Fibroblast of lung (primary cell): ENCODE measurements at regions not wholly inside any gene's neighbourhood (a gene's known extent, or its start where the extent isn't known, plus 50 kb on each side); places are given as distances from the start of the nearest gene placed in this dataset.
"Not testable (repeated sequence)": the region's sequence is repeated elsewhere in the genome, so short reads cannot be mapped to it uniquely, and the experiment has no call there.

Experiments used
- DNase-seq, 2 donors: peaks; one replicate each; pipeline versions ENCODE4 v3.0.0 to v3.0.0-alpha.2; 2010; ENCODE audit warnings: low read depth in 2 of 2
- H2AFZ ChIP-seq: 2 replicates; pipeline ENCODE4 v1.5.1; 2012; ENCODE audit warnings: low read length, control low read depth, inconsistent platforms
- H3K27ac ChIP-seq: 2 replicates; pipeline ENCODE4 v1.5.1; 2011; ENCODE audit warnings: low read length, control low read depth; ENCODE audit not compliant: insufficient read depth
- H3K27me3 ChIP-seq: 2 replicates; pipeline ENCODE4 v1.5.1; 2011; ENCODE audit warnings: mild to moderate bottlenecking, low read length; ENCODE audit not compliant: control insufficient read depth, insufficient read depth
- H3K36me3 ChIP-seq: 2 replicates; pipeline ENCODE4 v1.5.1; 2011; ENCODE audit warnings: low read length; ENCODE audit not compliant: control insufficient read depth, insufficient read depth
- H3K4me1 ChIP-seq: 2 replicates; pipeline ENCODE4 v1.5.1; 2011; ENCODE audit warnings: low read length; ENCODE audit not compliant: control insufficient read depth, insufficient read depth; ENCODE audit errors: extremely low read depth
- H3K4me2 ChIP-seq: 2 replicates; pipeline ENCODE4 v1.5.1; 2011; ENCODE audit warnings: low read length, control low read depth; ENCODE audit not compliant: insufficient read depth; ENCODE audit errors: extremely low read depth
- H3K4me3 ChIP-seq, 4 experiments: fragments of 200-600 bp in 1 of 4; sonication (generic) in 1 of 4; replicated peaks in 1 of 4; 2 replicates each; pipeline ENCODE4 v1.5.1; 2011 to 2016; ENCODE audit warnings: low read length in 4 of 4, low read depth in 3 of 4, mild to moderate bottlenecking in 3 of 4, control low read depth in 2 of 4, inconsistent platforms in 1 of 4, mixed read lengths in 1 of 4; ENCODE audit not compliant: insufficient read depth in 1 of 4; ENCODE audit errors: control extremely low read depth in 1 of 4
- H3K79me2 ChIP-seq: 2 replicates; pipeline ENCODE4 v1.5.1; 2012; ENCODE audit warnings: mild to moderate bottlenecking, low read length, inconsistent platforms; ENCODE audit not compliant: control insufficient read depth, insufficient read depth
- H3K9ac ChIP-seq: 2 replicates; pipeline ENCODE4 v1.5.1; 2011; ENCODE audit warnings: mild to moderate bottlenecking, low read length, control low read depth; ENCODE audit not compliant: insufficient read depth
- H3K9me3 ChIP-seq: 2 replicates; pipeline ENCODE4 v1.5.1; 2012; ENCODE audit warnings: low read depth, low read length; ENCODE audit not compliant: control insufficient read depth, insufficient read depth
- H4K20me1 ChIP-seq: 2 replicates; pipeline ENCODE4 v1.5.1; 2011; ENCODE audit warnings: low read length; ENCODE audit not compliant: control insufficient read depth, insufficient read depth; ENCODE audit errors: extremely low read depth
- CTCF ChIP-seq, 2 donors: IDR thresholded peaks in 1 of 2; conservative IDR thresholded peaks in 1 of 2; 1 replicate in 1 of 2; 2 replicates in 1 of 2; pipeline ENCODE4 v1.5.1; 2011 to 2012; ENCODE audit warnings: low read length in 2 of 2, control low read depth in 1 of 2, inconsistent platforms in 1 of 2, low read depth in 1 of 2, mild to moderate bottlenecking in 1 of 2
- EZH2 ChIP-seq: IDR thresholded peaks from 2 replicates; pipeline ENCODE4 v1.5.1; 2012; ENCODE audit warnings: low read length, control low read depth, mild to moderate bottlenecking; ENCODE audit errors: missing control alignments

- Histone ChIP-seq H3K9me3 (no peaks in the 10 kb centered on the region), H3K36me3 (no peaks in the 10 kb centered on the region), H3K79me2 (no peaks in the 10 kb centered on the region), H3K9ac (no peak overlapping the region), H3K27me3 (no peaks in the 10 kb centered on the region), H3K4me3 (no peak overlapping the region), H4K20me1 (no peaks in the 10 kb centered on the region), H2AFZ (no peak overlapping the region), H3K4me1 (no peaks in the 10 kb centered on the region), H3K4me2 (no peak overlapping the region), H3K27ac (no peak overlapping the region)
- TF ChIP-seq EZH2 (no peak), CTCF (conservative IDR thresholded peaks at IDR 0.05 in 1 of 2, IDR thresholded peaks at IDR 0.05 in 1 of 2; ENCODE audit: low read depth in 1 of 2, low read length in 2 of 2) (no peak)
- no peak for DNase-seq
Measured at GRCh38 chr1:79705218-79705617, 698.7 kb upstream of the ADGRL4 start.

GRCh38 chr1:79704067-79704466 lies 697.5 kb upstream of the ADGRL4 start:
- no peaks in the 10 kb centered on the region for H3K4me1 ChIP-seq
- no peak for DNase-seq
- H3K9me3 ChIP-seq = no peaks in the 10 kb centered on the region
- H2AFZ ChIP-seq = no peak overlapping the region
- H3K9ac ChIP-seq = no peak overlapping the region
- no peak overlapping the region for H3K27ac ChIP-seq
- no peak overlapping the region for H3K4me3 ChIP-seq
- no peaks in the 10 kb centered on the region for H3K79me2 ChIP-seq
- no peaks in the 10 kb centered on the region for H3K36me3 ChIP-seq
- H3K4me2 ChIP-seq = no peak overlapping the region
- no peaks in the 10 kb centered on the region for H3K27me3 ChIP-seq
- no peaks in the 10 kb centered on the region for H4K20me1 ChIP-seq
- no peak for TF ChIP-seq EZH2
- no peak for TF ChIP-seq CTCF (conservative IDR thresholded peaks at IDR 0.05 in 1 of 2, IDR thresholded peaks at IDR 0.05 in 1 of 2; ENCODE audit: low read depth in 1 of 2, low read length in 2 of 2)

GRCh38 chr1:79702336-79702999 lies 695.9 kb upstream of the ADGRL4 start:
- H3K4me1 ChIP-seq, H2AFZ ChIP-seq, H4K20me1 ChIP-seq, H3K9ac ChIP-seq, H3K36me3 ChIP-seq, H3K4me2 ChIP-seq, H3K79me2 ChIP-seq, H3K27ac ChIP-seq, H3K27me3 ChIP-seq, H3K4me3 ChIP-seq, DNase-seq, H3K9me3 ChIP-seq: not testable (repeated sequence)
